Activated CD4-positive, CD25-positive, alpha-beta regulatory T cell treated with anti-CD3 and anti-CD28 coated beads, Interleukin-2, amount 50 U/mL, for 72 hours (primary cell): ENCODE measurements at regions not wholly inside any gene's neighbourhood (a gene's known extent, or its start where the extent isn't known, plus 50 kb on each side); places are given as distances from the start of the nearest gene placed in this dataset.
"Not testable (repeated sequence)": the region's sequence is repeated elsewhere in the genome, so short reads cannot be mapped to it uniquely, and the experiment has no call there.

Source experiments
- DNase-seq: peaks from one replicate; pipeline ENCODE4 v3.0.0; 2021

GRCh38 chr9:65416948-65417347 is 131.9 kb upstream of the FOXD4L5 start:
- not testable (repeated sequence) for DNase-seq

GRCh38 chr9:65414249-65414648 is 129.2 kb upstream of the FOXD4L5 start:
- not testable (repeated sequence) for DNase-seq

- not testable (repeated sequence) for DNase-seq
Observed at GRCh38 chr9:65413371-65413770, 128.4 kb upstream of the FOXD4L5 start.

GRCh38 chr9:65411901-65412300 is 126.9 kb upstream of the FOXD4L5 start:
- DNase-seq: no peak

- DNase-seq: no peak
Observed at GRCh38 chr9:65411336-65411735, 126.3 kb upstream of the FOXD4L5 start.

GRCh38 chr9:65410926-65411325 is 125.9 kb upstream of the FOXD4L5 start:
- DNase-seq: no peak

- DNase-seq: no peak
Observed at GRCh38 chr9:65409471-65409980, 124.5 kb upstream of the FOXD4L5 start.

GRCh38 chr9:65408806-65409205 is 123.8 kb upstream of the FOXD4L5 start:
- DNase-seq: not testable (repeated sequence)

- DNase-seq: not testable (repeated sequence)
Observed at GRCh38 chr9:65406625-65407024, 121.6 kb upstream of the FOXD4L5 start.

- not testable (repeated sequence) for DNase-seq
Observed at GRCh38 chr9:65405766-65406165, 120.8 kb upstream of the FOXD4L5 start.

- no peak for DNase-seq
Observed at GRCh38 chr9:65405253-65405652, 120.2 kb upstream of the FOXD4L5 start.

- DNase-seq: no peak
Observed at GRCh38 chr9:65404232-65405006, 119.4 kb upstream of the FOXD4L5 start.

- DNase-seq: no peak
Observed at GRCh38 chr9:65403721-65404120, 118.7 kb upstream of the FOXD4L5 start.

GRCh38 chr9:65403072-65403471 is 118.1 kb upstream of the FOXD4L5 start:
- not testable (repeated sequence) for DNase-seq

- DNase-seq: not testable (repeated sequence)
Observed at GRCh38 chr9:65402206-65402870, 117.3 kb upstream of the FOXD4L5 start.

GRCh38 chr9:65401456-65402045 is 116.5 kb upstream of the FOXD4L5 start:
- not testable (repeated sequence) for DNase-seq

- DNase-seq: no peak
Observed at GRCh38 chr9:65400886-65401285, 115.9 kb upstream of the FOXD4L5 start.

- not testable (repeated sequence) for DNase-seq
Observed at GRCh38 chr9:65397763-65398719, 113.0 kb upstream of the FOXD4L5 start.

- DNase-seq: not testable (repeated sequence)
Observed at GRCh38 chr9:65397226-65397625, 112.2 kb upstream of the FOXD4L5 start.

GRCh38 chr9:65396601-65397000 is 111.6 kb upstream of the FOXD4L5 start:
- DNase-seq: not testable (repeated sequence)

GRCh38 chr9:65395789-65396188 is 110.8 kb upstream of the FOXD4L5 start:
- DNase-seq: not testable (repeated sequence)

GRCh38 chr9:65395121-65395520 is 110.1 kb upstream of the FOXD4L5 start:
- DNase-seq: not testable (repeated sequence)
